ENCODE measurements at regions not wholly inside any gene's neighbourhood (a gene's known extent, or its start where the extent isn't known, plus 50 kb on each side); places are given as distances from the start of the nearest gene placed in this dataset.

GRCh38 chr4:84420608-84421007, 78.5 kb downstream of the NKX6-1 start:
- TF ChIP-seq, protein P1, sequence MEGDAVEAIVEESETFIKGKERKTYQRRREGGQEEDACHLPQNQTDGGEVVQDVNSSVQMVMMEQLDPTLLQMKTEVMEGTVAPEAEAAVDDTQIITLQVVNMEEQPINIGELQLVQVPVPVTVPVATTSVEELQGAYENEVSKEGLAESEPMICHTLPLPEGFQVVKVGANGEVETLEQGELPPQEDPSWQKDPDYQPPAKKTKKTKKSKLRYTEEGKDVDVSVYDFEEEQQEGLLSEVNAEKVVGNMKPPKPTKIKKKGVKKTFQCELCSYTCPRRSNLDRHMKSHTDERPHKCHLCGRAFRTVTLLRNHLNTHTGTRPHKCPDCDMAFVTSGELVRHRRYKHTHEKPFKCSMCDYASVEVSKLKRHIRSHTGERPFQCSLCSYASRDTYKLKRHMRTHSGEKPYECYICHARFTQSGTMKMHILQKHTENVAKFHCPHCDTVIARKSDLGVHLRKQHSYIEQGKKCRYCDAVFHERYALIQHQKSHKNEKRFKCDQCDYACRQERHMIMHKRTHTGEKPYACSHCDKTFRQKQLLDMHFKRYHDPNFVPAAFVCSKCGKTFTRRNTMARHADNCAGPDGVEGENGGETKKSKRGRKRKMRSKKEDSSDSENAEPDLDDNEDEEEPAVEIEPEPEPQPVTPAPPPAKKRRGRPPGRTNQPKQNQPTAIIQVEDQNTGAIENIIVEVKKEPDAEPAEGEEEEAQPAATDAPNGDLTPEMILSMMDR (IDR thresholded peaks at IDR 0.05; ENCODE audit: insufficient read depth, low read length, poor library complexity, severe bottlenecking): no peak
- TF ChIP-seq EZH2phosphoT487 (conservative IDR thresholded peaks at IDR 0.05; ENCODE audit: low read length): no peak

Measured in SU-DHL-6 (cell line).